NCI-H460 (cell line): ENCODE measurements at regions not wholly inside any gene's neighbourhood (a gene's known extent, or its start where the extent isn't known, plus 50 kb on each side); places are given as distances from the start of the nearest gene placed in this dataset.
A peak's percentile ranks its signal among the peaks of the same experiment; 100 is the strongest.

Experiments used
- DNase-seq: peaks from one replicate; pipeline ENCODE4 v3.0.0-alpha.2; 2016; ENCODE audit warnings: low read depth; ENCODE audit errors: extremely low read depth

GRCh38 chr7:30212701-30213111 lies 71.7 kb upstream of the ZNRF2 start:
- DNase-seq, result no peak

- no peak for DNase-seq
Measured at GRCh38 chr7:30213637-30214036, 70.8 kb upstream of the ZNRF2 start.

DNA sequence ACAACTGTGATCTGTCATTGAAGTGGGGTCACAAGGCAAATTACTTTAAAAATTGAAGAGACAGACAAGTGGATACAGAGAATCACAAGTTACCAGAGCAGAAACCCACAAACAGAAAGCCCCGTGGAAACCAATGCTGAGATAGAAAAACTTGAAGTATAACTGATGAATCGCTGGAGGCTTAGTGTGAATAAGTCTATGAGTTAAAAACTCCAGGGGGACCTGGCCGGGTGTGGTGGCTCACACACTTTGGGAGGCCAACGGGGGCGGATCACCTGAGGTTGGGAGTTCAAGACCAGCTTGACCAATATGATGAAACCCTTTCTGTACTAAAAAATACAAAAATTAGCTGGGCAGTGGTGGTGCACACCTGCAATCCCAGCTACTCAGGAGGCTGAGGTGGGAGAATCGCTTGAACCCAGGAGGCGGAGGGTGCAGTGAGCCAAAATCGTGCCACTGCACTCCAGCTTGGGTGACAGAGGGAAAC lies 69.7 kb upstream of the ZNRF2 start:
- DNase-seq, result no peak

DNA sequence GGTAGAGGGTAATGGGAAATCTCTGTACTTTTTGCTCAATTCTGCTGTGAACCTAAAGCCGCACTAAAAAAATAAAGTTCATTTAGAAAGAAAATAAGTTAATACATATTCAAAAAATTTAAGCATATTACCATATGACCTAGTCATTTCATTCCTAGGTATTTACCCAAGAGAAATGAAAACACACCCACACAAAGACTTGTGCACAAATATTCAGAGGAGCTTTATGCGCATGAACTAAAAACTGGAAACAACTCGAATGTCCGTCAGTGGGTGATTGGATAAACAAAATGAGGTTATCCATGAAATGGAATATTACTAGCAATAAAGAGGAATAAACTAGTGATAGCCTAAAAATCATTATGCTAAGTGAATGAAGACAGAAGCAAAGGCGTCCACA lies 62.6 kb upstream of the ZNRF2 start:
- DNase-seq, result no peak

DNA sequence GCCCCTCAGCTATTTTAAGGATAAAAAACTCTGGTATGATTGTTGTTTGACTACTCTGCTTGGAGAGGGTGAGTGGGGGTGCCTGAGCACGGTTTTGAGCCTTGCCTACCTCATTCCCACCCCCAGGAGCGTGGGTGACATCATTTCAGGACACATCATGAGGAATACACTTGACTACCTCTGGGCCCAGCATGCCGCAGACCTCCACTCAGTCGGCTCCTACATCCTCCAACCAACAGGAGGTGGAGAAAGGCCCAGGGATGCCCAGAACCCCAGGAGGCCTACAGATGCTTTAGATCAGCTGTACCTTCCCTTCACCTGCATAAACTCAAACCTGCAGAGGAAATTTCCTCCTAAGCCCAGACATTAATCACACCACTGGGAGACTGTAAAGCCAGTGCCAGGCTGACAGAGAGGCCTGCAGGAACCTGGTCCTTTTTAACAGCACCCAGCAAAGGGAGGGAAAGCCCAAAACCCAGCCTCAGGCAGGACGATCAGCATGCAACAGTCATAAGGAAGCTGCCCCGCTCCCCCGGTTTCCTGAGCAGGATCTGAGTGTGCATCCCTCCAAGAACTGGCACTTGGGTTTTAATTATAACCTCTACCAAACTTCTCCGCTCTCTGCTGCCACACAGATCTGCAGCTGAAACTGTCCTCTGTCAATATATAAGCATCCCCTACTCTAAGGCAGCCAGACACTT lies 61.7 kb upstream of the ZNRF2 start:
- DNase-seq, result no peak

DNA sequence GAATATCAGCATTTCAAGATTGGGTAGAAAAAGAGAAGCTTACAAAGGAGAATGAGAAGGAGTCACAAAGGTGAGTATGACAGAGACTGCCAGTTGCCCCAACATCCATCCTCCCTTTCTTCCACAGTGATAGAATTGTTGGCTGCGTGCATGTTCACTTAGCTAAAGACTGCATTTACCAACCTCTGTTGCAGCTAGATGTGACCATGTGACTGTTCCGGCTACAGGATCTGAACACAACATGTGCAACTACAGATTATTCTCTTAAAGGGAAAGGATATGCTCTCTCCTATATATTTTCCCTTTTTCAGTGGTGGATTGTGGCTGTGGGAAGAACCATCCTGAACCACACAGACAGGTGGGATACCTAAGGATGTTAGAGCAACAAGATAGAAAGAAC lies 60.5 kb upstream of the ZNRF2 start:
- no peak for DNase-seq

GRCh38 chr7:30224511-30225062 lies 59.8 kb upstream of the ZNRF2 start:
- DNase-seq, result no peak

DNA sequence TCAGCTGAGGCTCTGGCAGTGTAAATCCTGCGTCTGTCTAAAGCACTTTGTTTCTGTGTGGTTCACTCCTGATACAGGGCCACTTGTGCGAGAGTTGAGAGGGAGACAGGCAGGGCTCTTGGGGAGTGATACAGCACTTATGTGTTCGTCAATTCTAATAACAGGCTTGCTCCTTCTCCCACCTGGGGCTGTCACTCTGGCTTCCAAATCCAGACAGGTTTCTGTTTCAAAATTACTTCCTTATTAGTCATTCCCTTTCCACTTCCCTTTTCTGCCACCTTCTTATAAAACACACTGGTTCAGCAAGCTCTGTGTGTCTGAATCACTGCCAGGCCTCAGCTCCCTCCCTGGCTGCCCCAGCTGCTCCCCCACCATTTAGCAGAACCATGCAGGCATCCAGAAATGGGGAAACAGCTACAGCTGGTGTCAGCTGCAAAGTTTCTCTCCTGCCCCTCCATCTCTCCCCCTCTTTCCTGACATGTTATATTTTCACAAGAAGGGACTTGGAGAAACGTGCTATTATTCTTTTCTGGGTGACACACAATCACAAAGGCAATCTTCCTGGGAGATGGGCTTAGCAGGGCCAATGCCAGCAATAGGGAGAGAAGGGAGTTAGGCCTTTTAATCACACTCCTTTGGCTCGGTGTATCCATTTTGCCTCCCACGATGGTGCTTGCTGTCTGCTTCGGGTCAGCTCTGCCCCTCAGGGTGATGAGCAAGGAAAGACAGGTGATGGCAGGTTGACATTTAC lies 58.4 kb upstream of the ZNRF2 start:
- DNase-seq, result no peak

GRCh38 chr7:30226614-30227268 lies 57.7 kb upstream of the ZNRF2 start:
- DNase-seq, result peak; percentile 13

GRCh38 chr7:30231271-30231670 lies 53.1 kb upstream of the ZNRF2 start:
- DNase-seq, result no peak

GRCh38 chr7:30232391-30232790 lies 52.0 kb upstream of the ZNRF2 start:
- DNase-seq, result no peak
